ENCODE measurements at regions not wholly inside any gene's neighbourhood (a gene's known extent, or its start where the extent isn't known, plus 50 kb on each side); places are given as distances from the start of the nearest gene placed in this dataset.

- H3K36me3 ChIP-seq (ENCODE audit: low read length), result no peaks in the 10 kb centered on the region
- no peak overlapping the region for H3K4me2 ChIP-seq (ENCODE audit: low read depth, low read length, poor library complexity, severe bottlenecking)
- TF ChIP-seq EZH2phosphoT487 (conservative IDR thresholded peaks at IDR 0.05; ENCODE audit: low read length) (no peak), CTCF (IDR thresholded peaks at IDR 0.05; ENCODE audit: insufficient read depth, low read length, poor library complexity, severe bottlenecking) (no peak)
- H3K79me2 ChIP-seq (ENCODE audit: insufficient read depth, low read length), result no peaks in the 10 kb centered on the region
- no peak overlapping the region for H2AFZ ChIP-seq (ENCODE audit: low read depth, low read length, severe bottlenecking)
- H3K4me3 ChIP-seq (ENCODE audit: insufficient read depth, low read length, poor library complexity, severe bottlenecking), result no peak overlapping the region
- no peaks in the 10 kb centered on the region for H4K20me1 ChIP-seq (ENCODE audit: low read depth, low read length)
- no peaks in the 10 kb centered on the region for H3F3A ChIP-seq (ENCODE audit: insufficient read depth)
- no peak overlapping the region for H3K9ac ChIP-seq (ENCODE audit: low read length)
- no peaks in the 10 kb centered on the region for H3K9me3 ChIP-seq (ENCODE audit: insufficient read depth, low read length)
- H3K27me3 ChIP-seq (ENCODE audit: low read length), result no peaks in the 10 kb centered on the region
- H3K9me2 ChIP-seq (replicated peaks; ENCODE audit: insufficient read depth, low read length), result no peaks in the 10 kb centered on the region
- no peak overlapping the region for H3K27ac ChIP-seq (ENCODE audit: low read depth, low read length)
Observed at GRCh38 chr5:67347821-67348220, 151.2 kb upstream of the CD180 start.

- no peak overlapping the region for H3K4me2 ChIP-seq (ENCODE audit: low read depth, low read length, poor library complexity, severe bottlenecking)
- TF ChIP-seq CTCF (IDR thresholded peaks at IDR 0.05; ENCODE audit: insufficient read depth, low read length, poor library complexity, severe bottlenecking), result no peak
- no peak for TF ChIP-seq EZH2phosphoT487 (conservative IDR thresholded peaks at IDR 0.05; ENCODE audit: low read length)
- H3K9me2 ChIP-seq (replicated peaks; ENCODE audit: insufficient read depth, low read length), result no peaks in the 10 kb centered on the region
Observed at GRCh38 chr5:67346611-67347010, 150.0 kb upstream of the CD180 start.

GRCh38 chr5:67344870-67345269 lies 148.3 kb upstream of the CD180 start:
- TF ChIP-seq CTCF (IDR thresholded peaks at IDR 0.05; ENCODE audit: insufficient read depth, low read length, poor library complexity, severe bottlenecking), result no peak
- no peak for TF ChIP-seq EZH2phosphoT487 (conservative IDR thresholded peaks at IDR 0.05; ENCODE audit: low read length)
- Histone ChIP-seq H3K27ac (ENCODE audit: low read depth, low read length) (no peak overlapping the region), H3K9ac (ENCODE audit: low read length) (no peak overlapping the region), H2AFZ (ENCODE audit: low read depth, low read length, severe bottlenecking) (no peak overlapping the region), H4K20me1 (ENCODE audit: low read depth, low read length) (no peaks in the 10 kb centered on the region), H3K79me2 (ENCODE audit: insufficient read depth, low read length) (no peaks in the 10 kb centered on the region), H3K9me3 (ENCODE audit: insufficient read depth, low read length) (no peaks in the 10 kb centered on the region), H3K27me3 (ENCODE audit: low read length) (no peaks in the 10 kb centered on the region), H3K9me2 (replicated peaks; ENCODE audit: insufficient read depth, low read length) (no peaks in the 10 kb centered on the region), H3F3A (ENCODE audit: insufficient read depth) (no peaks in the 10 kb centered on the region), H3K4me2 (ENCODE audit: low read depth, low read length, poor library complexity, severe bottlenecking) (no peak overlapping the region), H3K4me3 (ENCODE audit: insufficient read depth, low read length, poor library complexity, severe bottlenecking) (no peak overlapping the region), H3K36me3 (ENCODE audit: low read length) (no peaks in the 10 kb centered on the region)

More at GRCh38 chr5:67346611-67347010, 150.0 kb upstream of the CD180 start:
- Histone ChIP-seq H3K9me3 (ENCODE audit: insufficient read depth, low read length) (no peaks in the 10 kb centered on the region), H3F3A (ENCODE audit: insufficient read depth) (no peaks in the 10 kb centered on the region), H2AFZ (ENCODE audit: low read depth, low read length, severe bottlenecking) (no peak overlapping the region), H3K79me2 (ENCODE audit: insufficient read depth, low read length) (no peaks in the 10 kb centered on the region), H3K9ac (ENCODE audit: low read length) (no peak overlapping the region), H4K20me1 (ENCODE audit: low read depth, low read length) (no peaks in the 10 kb centered on the region), H3K27me3 (ENCODE audit: low read length) (no peaks in the 10 kb centered on the region), H3K27ac (ENCODE audit: low read depth, low read length) (no peak overlapping the region), H3K36me3 (ENCODE audit: low read length) (no peaks in the 10 kb centered on the region), H3K4me3 (ENCODE audit: insufficient read depth, low read length, poor library complexity, severe bottlenecking) (no peak overlapping the region)
